Caco-2 (cell line): ENCODE measurements at regions not wholly inside any gene's neighbourhood (a gene's known extent, or its start where the extent isn't known, plus 50 kb on each side); places are given as distances from the start of the nearest gene placed in this dataset.

Experiments
- BruUV-seq: library from RNA; stranded (reverse); fragments of 400-500 nt; replicated peaks from 2 replicates; lab custom pipeline; 2021; lab: Mats Ljungman, UMichigan
- CTCF ChIA-PET: fragments of 300-600 bp; sonication (Branson Sonifier 250); formaldehyde crosslinking; loops from one replicate; lab custom pipeline; 2022; ENCODE audit warnings: antibody characterized with exemption; lab: Charles Lee
- POLR2A ChIA-PET: fragments of 300-600 bp; sonication (Branson Sonifier 250); formaldehyde crosslinking; loops from one replicate; lab custom pipeline; 2022; ENCODE audit warnings: antibody characterized with exemption; lab: Charles Lee
- DNase-seq, 2 experiments: peaks; one replicate each; pipeline versions ENCODE4 v3.0.0 to v3.0.0-alpha.2; 2020 to 2022
- H3K27me3 ChIP-seq: replicated peaks from 2 replicates; pipeline ENCODE4 v1.6.0; 2011; ENCODE audit warnings: low read length; ENCODE audit not compliant: control insufficient read depth, insufficient read depth
- H3K36me3 ChIP-seq: 2 replicates; pipeline ENCODE4 v1.5.1; 2011; ENCODE audit warnings: low read length; ENCODE audit not compliant: control insufficient read depth, insufficient read depth
- H3K4me1 ChIP-seq: fragments of 250-450 bp; sonication (Bioruptor Pico); 2 replicates; pipeline ENCODE4 v1.5.1; 2020; ENCODE audit warnings: mild to moderate bottlenecking
- H3K4me3 ChIP-seq: 2 replicates; pipeline ENCODE4 v1.5.1; 2011; ENCODE audit warnings: low read depth, mild to moderate bottlenecking, control low read depth, low read length
- H3K9me3 ChIP-seq: fragments of 250-450 bp; sonication (Bioruptor Pico); 2 replicates; pipeline ENCODE4 v1.5.1; 2020; ENCODE audit warnings: mild to moderate bottlenecking, moderate library complexity
- H3K27ac Mint-ChIP-seq: one replicate; pipeline ENCODE4 v1.8.0; 2022; ENCODE audit warnings: mixed read lengths; ENCODE audit not compliant: unreplicated experiment
- H3K27me3 Mint-ChIP-seq: one replicate; pipeline ENCODE4 v1.8.0; 2022; ENCODE audit warnings: mixed read lengths; ENCODE audit not compliant: insufficient read depth, unreplicated experiment
- H3K36me3 Mint-ChIP-seq: one replicate; pipeline ENCODE4 v1.8.0; 2022; ENCODE audit warnings: mild to moderate bottlenecking, mixed read lengths; ENCODE audit not compliant: insufficient read depth, unreplicated experiment
- H3K4me1 Mint-ChIP-seq: one replicate; pipeline ENCODE4 v1.8.0; 2022; ENCODE audit warnings: low read depth, mixed read lengths; ENCODE audit not compliant: unreplicated experiment
- H3K4me3 Mint-ChIP-seq: one replicate; pipeline ENCODE4 v1.8.0; 2022; ENCODE audit warnings: mild to moderate bottlenecking, moderate library complexity, mixed read lengths; ENCODE audit not compliant: unreplicated experiment
- H3K9me3 Mint-ChIP-seq: one replicate; pipeline ENCODE4 v1.8.0; 2022; ENCODE audit warnings: mixed read lengths; ENCODE audit not compliant: unreplicated experiment
- intact Hi-C: fragments of 100-400 bp; cut with micrococcal nuclease; formaldehyde crosslinking; loops from one replicate; pipeline ENCODE4 v1.10.0; 2022; ENCODE audit not compliant: unreplicated experiment
- TF ChIP-seq, protein P1 (sequence below), 2 experiments: fragments of 200-600 bp in 1 of 2; IDR thresholded peaks; 1 replicate in 1 of 2; 2 replicates in 1 of 2; pipeline versions ENCODE4 v1.5.1 to v1.8.0; 2011 to 2022; ENCODE audit warnings: antibody characterized with exemption in 1 of 2, control low read depth in 1 of 2, inconsistent platforms in 1 of 2, low read depth in 1 of 2, low read length in 1 of 2, mild to moderate bottlenecking in 1 of 2, moderate library complexity in 1 of 2; ENCODE audit not compliant: insufficient read depth in 1 of 2, severe bottlenecking in 1 of 2, unreplicated experiment in 1 of 2

DNA sequence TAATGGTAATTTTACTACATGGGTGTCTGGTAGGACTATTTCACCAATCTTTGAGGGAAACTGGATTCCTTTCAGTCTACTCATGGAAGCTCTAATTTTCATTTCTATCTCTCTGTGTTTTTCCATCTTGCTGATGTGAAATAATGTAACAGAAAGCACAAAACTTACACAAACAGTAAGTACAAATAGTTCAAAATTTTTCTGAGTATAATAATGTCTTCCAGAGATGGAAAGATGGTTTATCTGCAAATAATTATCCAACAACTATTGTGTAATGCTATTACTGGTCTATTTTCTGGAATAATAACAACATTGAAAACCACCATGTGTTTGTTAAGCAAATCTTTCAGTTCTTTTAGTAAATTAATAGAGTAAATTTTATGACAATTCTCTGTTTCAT is 565.8 kb upstream of the MGMT start:
- intact Hi-C loops: no loop called here
- no peak for DNase-seq
- H3K27me3 Mint-ChIP-seq: peaks cover 4% of the 10 kb centered on the region
- H3K4me3 Mint-ChIP-seq: no peak overlapping the region
- H3K27ac Mint-ChIP-seq: no peak overlapping the region
- no peaks in the 10 kb centered on the region for H3K36me3 Mint-ChIP-seq
- ChIA-PET POLR2A (no interaction called here), CTCF (no interaction called here)
- H3K4me1 Mint-ChIP-seq: no peaks in the 10 kb centered on the region
- BruUV-seq: no TSS peak
- TF ChIP-seq, protein P1, sequence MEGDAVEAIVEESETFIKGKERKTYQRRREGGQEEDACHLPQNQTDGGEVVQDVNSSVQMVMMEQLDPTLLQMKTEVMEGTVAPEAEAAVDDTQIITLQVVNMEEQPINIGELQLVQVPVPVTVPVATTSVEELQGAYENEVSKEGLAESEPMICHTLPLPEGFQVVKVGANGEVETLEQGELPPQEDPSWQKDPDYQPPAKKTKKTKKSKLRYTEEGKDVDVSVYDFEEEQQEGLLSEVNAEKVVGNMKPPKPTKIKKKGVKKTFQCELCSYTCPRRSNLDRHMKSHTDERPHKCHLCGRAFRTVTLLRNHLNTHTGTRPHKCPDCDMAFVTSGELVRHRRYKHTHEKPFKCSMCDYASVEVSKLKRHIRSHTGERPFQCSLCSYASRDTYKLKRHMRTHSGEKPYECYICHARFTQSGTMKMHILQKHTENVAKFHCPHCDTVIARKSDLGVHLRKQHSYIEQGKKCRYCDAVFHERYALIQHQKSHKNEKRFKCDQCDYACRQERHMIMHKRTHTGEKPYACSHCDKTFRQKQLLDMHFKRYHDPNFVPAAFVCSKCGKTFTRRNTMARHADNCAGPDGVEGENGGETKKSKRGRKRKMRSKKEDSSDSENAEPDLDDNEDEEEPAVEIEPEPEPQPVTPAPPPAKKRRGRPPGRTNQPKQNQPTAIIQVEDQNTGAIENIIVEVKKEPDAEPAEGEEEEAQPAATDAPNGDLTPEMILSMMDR (IDR thresholded peaks at IDR 0.05; ENCODE audit: insufficient read depth in 1 of 2, low read depth in 1 of 2, low read length in 1 of 2, severe bottlenecking in 1 of 2, unreplicated experiment in 1 of 2): no peak
- Histone ChIP-seq H3K27me3 (0 out of 2 replicates have a peak, but pooled peaks cover 1% of the 10 kb centered on the region), H3K4me1 (no peaks in the 10 kb centered on the region), H3K4me3 (no peak overlapping the region), H3K36me3 (no peaks in the 10 kb centered on the region), H3K9me3 (no peaks in the 10 kb centered on the region)
- no peaks in the 10 kb centered on the region for H3K9me3 Mint-ChIP-seq

DNA sequence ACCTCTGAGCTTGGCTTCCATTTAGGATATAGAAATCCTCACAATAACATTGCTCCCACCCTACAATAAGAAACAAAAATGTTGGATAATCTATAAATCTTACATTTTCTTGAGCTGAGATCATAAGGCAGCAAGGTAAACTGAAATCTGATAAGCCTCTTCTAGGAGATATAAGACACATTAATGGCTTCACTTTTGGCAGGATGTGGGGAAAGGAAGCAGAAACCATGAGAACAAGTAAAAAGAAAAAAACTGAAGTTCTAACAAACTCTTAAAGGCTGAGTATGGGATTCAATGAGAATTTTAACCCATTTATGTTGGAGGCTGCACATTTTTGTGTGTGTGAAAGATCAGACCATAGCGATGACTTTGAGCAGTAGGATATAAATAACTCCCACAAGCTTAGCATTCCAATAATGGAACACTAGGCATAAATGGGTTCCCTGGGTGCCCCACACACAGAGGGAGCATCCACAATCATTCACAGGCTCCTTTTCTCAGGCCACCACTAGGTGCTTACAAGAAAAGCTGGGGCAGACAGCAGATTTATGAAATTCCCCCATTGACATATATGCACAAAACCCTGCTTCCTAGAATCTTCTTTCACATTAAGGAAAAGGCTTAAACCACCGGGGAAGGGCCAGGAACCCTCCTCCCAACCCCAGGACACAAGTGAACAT is 564.9 kb upstream of the MGMT start:
- POLR2A ChIA-PET: no interaction called here
- H3K27me3 ChIP-seq: 0 out of 2 replicates have a peak, but pooled peaks cover 1% of the 10 kb centered on the region
- H3K9me3 ChIP-seq: no peaks in the 10 kb centered on the region
- no peak overlapping the region for H3K4me3 ChIP-seq
- intact Hi-C loops: no loop called here
- no TSS peak for BruUV-seq
- CTCF ChIA-PET: no interaction called here
- TF ChIP-seq, protein P1 (IDR thresholded peaks at IDR 0.05; ENCODE audit: insufficient read depth in 1 of 2, low read depth in 1 of 2, low read length in 1 of 2, severe bottlenecking in 1 of 2, unreplicated experiment in 1 of 2): no peak
- H3K4me1 Mint-ChIP-seq: no peaks in the 10 kb centered on the region
- no peaks in the 10 kb centered on the region for H3K4me1 ChIP-seq
- no peaks in the 10 kb centered on the region for H3K36me3 ChIP-seq
- no peak overlapping the region for H3K27ac Mint-ChIP-seq
- H3K4me3 Mint-ChIP-seq: no peak overlapping the region
- no peaks in the 10 kb centered on the region for H3K36me3 Mint-ChIP-seq
- DNase-seq: no peak
- peaks cover under 1% of the 10 kb centered on the region for H3K27me3 Mint-ChIP-seq
- H3K9me3 Mint-ChIP-seq: no peaks in the 10 kb centered on the region

DNA sequence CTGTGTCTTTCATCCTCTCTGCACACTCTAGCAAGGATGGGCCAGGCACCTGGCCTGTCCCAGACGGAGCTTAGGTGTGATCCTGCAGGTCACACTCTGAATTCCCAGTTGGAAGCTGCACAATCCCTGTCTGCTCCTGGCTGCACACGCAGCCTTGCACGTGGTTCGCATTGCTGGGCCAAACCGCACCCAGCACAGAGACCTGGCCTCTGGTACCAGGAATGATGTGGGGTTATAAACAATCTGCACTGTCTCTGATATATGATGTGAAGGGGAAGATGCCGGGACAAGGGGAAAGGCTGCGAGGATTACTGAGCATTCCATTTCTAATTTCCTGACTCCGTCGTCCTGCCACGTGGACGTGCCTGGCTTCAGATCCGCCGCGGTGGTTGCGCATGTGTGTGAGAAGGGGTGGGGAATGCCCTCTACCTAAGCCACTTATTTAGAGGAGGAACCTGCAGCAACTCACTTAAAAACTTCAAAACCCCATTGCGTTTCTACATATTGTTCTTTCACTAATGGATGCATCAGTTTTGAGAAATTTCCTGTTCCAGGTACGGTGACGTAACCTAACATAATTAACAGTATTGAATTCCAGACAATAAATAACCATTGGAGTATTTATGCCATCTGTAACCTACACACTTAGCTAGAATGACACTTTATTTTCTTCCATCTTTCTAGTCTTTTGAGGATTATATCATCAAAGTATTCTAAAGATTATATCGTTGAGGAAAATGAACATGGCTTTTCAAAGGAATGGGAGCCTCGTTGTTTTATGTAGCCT is 559.7 kb upstream of the MGMT start:
- Mint-ChIP-seq H3K27me3 (peaks cover 11% of the 10 kb centered on the region), H3K4me1 (no peaks in the 10 kb centered on the region), H3K36me3 (no peaks in the 10 kb centered on the region), H3K9me3 (no peaks in the 10 kb centered on the region), H3K4me3 (no peak overlapping the region), H3K27ac (no peak overlapping the region)
- TF ChIP-seq, protein P1 (IDR thresholded peaks at IDR 0.05; ENCODE audit: insufficient read depth in 1 of 2, low read depth in 1 of 2, low read length in 1 of 2, severe bottlenecking in 1 of 2, unreplicated experiment in 1 of 2): no peak
- DNase-seq: no peak
- no peaks in the 10 kb centered on the region for H3K4me1 ChIP-seq
- H3K4me3 ChIP-seq: no peak overlapping the region
- H3K27me3 ChIP-seq: no peaks in the 10 kb centered on the region; the same call in 1 of the 2 replicates
- ChIA-PET POLR2A (no interaction called here), CTCF (no interaction called here)
- no peaks in the 10 kb centered on the region for H3K9me3 ChIP-seq
- intact Hi-C loops: no loop called here
- no TSS peak for BruUV-seq
- H3K36me3 ChIP-seq: no peaks in the 10 kb centered on the region
